GM18517 (cell line): ENCODE measurements at regions not wholly inside any gene's neighbourhood (a gene's known extent, or its start where the extent isn't known, plus 50 kb on each side); places are given as distances from the start of the nearest gene placed in this dataset.

ENCODE experiments used
- ATAC-seq: cut with Tn5 transposase; IDR thresholded peaks from one replicate; pipeline ENCODE4 v1.9.1; 2021; ENCODE audit warnings: mild to moderate bottlenecking, moderate library complexity; ENCODE audit not compliant: unreplicated experiment

DNA sequence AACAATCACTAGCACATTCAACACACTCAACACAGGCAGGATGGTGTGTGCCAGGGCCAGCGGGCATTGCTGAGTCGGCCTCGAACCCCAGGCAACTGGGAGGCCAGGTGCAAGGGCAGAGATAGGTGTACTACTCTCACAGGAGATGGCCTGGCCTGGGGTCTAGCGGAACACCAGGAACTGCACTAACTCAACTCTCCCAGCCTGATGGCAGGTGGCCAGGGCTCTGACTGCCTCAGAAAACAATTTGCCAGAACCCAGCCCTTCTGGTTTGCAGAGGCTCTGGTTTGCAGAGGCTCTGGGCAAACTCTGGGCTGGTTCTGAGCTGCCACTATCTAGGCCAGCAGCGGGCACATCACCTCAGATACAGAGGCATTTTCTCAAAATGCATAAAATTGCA lies 229.2 kb upstream of the CHRNA7 start:
- no peak for ATAC-seq

DNA sequence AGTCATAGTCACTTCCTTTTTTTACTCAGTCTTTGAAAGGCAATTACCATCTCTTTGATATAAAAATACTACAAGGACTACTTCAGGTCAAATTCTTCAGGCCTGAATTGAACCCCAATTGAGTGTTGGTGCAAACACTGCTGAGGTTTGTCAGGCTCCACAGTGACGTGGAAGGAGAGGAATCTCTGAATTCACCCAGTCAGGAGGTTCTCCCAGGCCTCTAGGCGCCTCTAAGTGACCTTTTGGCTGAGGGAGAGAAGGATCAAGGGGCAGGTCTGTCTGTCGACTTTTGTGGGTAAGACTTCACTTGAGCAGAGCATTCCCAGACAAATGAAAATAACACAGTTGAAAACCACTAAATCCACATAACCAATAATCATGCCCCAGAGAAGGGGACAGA lies 227.6 kb upstream of the CHRNA7 start:
- no peak for ATAC-seq

DNA sequence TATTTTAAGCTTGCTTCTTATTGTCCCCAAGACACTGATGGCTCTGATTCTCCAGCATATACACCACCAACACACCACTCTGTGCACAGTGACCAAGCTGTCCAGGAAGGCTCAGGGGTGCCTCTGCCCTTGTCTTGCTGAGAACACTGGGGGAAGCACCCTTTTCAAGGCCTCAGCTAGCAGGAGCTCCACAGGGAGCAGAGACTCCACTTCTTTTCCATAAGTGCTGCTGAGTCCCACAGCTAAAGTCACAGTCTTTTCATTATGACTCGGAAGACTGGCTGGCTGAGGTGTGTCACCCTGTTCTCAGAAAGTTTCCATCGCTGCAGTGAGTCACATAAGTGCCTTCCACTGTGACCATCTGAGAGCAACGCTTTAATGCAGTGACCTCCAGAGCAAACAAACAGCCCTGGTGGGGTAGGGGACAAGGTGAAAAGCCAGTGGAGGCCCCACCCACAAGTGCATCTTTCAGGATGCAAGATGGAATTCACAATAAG lies 226.9 kb upstream of the CHRNA7 start:
- no peak for ATAC-seq

DNA sequence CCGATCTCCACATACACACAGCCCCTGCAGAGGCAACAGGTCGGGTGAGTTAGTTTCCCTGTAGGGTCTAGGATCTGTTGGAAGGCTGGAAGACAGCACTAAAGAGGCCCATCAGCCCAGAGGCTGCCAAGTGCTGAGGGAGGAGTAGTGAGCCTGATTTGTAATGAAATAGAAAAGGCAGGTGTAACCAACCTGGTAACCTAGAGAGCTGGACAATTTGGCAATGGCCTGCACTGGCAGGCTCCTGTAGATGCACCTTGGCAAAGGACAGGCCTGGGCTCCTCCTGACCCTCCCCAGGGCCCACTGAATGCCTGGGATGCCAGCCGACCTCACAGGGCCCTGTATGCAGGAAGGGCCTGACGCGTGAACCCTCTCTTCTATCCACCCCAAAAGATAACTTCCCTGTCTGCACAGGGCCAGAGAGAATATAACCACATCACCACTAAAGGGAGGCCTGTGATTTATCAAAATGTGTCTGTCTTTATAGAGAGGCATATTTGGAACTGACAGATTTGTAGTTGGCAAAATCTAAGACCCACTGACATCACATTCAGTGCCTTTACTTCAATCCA lies 225.1 kb upstream of the CHRNA7 start:
- no peak for ATAC-seq

DNA sequence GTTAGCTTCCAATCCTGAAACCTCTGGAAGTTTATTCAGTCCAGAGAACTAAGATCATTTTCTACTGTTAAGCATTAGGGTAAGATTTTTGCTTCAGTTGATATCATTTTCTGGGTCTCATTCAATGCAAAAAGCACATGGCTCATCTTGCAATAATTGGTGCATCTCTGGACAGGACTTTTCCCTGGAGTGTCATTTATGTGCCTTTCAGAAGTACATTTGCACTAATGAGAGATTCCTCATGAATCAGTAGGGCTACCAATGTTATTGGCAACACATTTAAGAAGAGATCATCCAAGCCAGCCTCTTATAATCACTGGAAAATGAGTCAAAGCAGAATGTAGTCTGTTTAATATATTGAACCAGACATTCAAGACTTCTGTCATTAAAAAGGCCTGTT lies 224.2 kb upstream of the CHRNA7 start:
- ATAC-seq, result no peak

DNA sequence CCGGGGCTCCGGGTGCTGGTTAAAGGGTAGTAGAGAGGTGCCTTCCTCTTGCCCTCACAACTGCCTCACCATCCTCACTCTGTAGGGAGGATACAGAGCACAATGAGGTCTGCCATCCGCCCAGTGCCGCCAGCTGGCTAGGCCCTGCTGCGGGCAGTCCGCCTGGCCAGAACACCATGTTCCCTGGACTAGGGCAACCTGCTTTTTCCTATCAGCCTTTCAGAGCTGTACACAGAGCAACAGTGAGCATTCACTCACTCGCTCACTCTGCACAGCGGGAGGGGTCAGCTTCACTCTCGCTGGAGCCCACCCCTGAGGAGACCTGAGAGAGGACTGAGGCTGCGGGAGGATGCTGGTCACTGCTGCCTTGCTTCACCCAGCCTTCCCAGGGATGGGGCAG lies 218.7 kb upstream of the CHRNA7 start:
- ATAC-seq, result no peak

DNA sequence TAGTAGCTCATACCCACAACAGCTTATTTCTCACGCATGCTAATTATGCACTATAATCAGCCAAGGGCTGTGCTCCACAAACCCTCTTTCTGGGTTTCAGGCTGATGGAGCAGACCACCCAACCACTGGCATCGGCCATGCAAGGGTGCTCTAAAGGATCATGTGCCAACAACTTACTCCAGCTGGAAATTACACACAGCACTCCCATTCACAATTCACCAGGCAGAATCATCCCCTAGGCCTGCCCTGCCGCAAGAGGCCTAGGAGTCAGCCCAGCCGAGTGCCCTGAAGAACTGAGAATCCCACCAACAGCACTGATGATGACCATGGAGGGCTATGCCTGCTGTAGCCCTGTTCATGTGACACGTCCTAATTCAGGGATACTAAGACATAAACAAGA lies 216.2 kb upstream of the CHRNA7 start:
- no peak for ATAC-seq

DNA sequence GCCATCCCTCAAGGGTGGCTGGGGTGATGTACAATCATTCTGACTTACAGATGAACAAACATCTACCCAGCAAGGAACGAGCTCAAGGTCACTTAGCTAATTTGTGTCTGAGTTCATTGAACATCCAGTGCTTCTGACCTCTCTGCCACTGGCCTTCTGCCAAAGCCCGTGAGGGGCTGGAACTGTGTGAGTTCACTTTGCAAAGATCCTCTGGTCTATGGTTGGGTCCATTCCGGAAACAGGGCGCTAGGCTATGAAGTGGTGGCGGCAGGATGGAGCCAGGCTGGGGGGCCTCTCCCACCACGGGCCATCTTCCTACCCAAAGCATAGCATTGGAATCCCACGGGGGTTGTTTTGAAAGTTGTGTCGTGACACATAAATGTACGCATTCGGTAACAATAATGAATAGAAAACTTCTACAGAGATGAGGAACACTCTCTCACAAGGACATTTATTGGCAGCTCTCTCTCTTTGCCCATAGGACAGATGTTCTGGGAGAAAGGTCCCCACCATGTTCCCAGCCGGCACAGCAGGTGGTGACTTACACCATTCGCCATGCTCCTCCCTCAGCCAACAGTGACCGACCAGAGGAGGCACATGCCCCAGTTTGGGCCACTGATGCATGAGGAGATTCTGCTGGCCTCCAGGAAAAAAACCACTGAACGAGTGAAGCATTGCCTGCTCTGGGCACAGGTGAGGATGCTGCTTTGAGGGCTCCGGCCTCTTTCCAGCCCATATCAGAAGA lies 214.7 kb upstream of the CHRNA7 start:
- ATAC-seq, result no peak

DNA sequence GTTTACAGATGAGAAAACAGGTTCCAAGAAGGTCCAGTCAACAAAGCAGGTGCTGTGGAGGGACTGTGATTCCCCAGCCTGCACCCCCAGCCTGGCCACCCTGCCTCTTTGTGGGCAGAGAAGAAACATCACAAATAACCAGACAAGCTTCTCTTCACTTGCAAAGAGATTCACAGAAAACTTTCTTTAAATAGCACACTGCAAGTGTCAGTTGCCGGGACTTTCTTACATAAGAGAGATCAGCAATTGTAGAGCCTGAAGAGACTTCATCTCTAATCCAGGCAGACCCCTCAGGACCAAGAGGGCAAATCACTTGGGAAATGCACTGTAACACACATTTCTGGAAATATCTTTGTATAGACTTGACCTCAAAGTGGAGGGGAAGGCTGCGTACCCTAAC lies 207.9 kb upstream of the CHRNA7 start:
- ATAC-seq, result no peak

DNA sequence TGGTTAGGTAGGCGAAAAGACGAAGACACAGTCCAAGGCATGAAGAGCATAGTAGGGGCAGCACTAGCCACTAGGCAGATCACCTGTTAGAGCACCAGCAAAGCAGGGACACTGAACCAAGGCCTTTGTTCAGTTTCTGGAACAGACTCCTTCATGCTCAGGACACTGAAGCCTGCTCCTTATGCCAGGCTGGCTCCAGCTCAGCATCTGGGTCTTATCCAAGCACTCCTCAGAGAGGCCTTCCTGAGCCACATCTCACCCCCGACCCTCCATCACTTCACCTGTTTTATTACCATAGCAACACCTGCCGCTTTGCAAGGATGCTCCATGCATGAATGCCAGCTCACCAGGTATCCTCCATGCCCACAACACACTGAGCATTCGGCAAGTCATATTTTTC lies 206.3 kb upstream of the CHRNA7 start:
- no peak for ATAC-seq

DNA sequence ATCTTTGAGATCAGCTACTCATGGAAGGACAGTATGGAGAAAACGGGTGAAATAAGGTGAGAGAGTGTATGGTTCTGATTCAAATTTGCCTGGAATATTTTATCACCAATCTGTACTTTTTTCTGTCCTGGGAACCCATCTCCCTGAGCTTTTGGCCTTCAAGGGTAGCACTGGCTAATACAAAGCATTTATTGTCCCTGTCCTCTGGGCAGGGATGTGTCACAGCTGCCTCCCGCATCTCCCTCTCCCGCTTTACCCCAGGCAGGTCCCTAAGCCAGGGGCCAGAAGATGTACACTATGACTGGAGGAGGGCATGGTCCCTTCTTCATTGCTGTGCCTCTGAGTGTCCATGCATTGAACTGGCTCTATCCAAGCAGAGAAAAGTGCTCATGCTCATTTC lies 201.7 kb upstream of the CHRNA7 start:
- ATAC-seq, result no peak

DNA sequence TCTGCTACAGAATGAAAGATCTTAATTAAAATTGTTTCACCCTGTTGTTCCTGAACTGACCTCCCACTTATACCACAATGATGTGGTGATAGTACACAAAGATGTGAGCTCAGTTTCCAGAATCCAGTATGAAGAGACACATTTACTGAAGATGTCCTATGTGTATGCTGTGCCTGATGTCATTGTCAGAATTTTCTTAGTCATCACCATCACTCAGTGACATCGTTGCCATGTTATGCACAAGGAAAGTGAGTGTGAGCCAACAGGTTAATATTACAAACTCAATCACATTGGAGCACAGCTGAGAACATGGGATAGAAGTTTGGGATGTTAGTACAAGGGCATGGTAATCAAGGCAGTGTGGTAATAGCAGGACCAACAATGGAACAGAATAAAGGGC lies 199.7 kb upstream of the CHRNA7 start:
- no peak for ATAC-seq

DNA sequence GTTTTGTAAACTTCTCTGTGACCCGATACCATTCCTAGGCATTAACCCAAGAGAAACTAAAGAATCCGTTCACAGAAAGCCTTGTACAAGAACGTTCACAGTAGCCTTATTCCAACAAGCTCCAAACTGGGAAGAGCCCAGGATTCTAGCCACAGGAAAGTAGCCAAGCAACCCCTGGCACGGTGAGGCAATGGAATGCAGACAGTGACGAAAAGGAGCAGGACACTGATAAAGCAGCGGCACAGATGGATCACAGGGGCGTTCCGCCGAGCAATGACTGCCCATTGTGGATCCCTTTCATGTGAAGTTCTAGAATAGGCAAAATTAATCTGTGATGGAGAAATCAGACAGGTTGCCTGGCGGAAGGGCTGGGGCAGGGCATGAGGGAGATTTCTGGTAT lies 198.7 kb upstream of the CHRNA7 start:
- ATAC-seq, result no peak

DNA sequence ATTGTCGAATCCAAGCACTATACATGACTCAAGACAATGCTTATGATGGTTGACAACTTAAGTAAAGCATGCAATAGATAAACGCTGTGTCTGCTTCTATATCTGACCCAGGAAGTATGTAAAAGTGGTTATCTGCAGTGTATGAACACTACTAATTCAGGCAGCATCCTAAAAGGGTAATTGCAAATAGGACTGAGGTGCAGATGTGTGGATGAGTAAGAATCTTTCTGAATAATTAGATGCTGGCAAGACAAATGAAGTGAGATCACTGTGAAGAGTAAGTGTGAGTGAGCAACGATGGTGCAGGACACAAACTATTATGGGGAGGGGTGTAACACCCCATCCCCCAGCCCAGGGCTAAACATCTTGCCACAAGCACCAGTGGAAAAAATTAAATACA lies 195.7 kb upstream of the CHRNA7 start:
- no peak for ATAC-seq

DNA sequence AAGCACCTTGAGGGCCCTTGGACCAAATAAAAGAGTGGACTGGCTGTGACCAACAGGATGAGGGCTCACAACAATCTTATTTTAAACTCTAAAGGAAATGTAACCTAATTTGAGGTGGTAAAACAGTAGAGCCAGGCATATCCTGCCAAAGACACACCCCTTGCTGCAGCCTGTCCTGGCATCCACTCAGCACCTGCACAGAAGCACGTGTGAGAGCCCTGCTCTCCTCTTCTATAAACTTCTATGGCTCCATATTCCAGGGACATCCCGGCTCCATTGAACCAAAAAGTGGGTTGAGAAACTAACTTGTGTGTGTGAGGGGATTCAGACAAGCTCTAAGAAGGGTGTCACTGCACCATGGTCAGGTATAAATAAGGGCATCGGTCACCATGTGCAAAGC lies 190.9 kb upstream of the CHRNA7 start:
- no peak for ATAC-seq

DNA sequence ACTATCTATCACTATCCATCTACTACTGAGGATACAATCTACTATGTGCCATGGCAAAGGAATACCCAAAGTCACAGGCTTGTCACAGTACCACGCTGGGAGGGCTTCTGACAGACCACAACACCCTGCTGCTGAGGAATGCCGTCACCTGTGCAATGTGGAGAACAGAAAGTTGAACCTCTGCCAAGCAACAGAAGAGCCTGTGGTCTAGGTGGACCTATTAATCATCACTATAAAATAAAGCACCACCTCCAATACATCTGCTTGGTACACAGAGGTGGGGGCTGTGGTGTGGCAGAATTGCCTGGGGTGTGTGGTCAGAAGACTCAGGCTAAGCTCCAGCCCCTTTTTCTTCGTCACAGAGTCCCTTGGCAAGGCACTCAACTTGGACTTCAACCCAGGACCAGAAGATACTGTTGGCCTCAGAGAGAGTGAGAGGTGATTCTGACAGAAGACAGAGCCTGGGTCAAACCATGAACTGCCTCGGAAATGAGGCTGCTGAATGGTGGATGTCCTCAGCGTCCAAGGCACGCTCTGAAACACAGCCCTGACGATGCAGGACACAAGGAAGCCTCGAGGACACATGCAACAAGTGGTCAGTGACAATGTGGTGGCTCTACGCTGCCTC lies 189.4 kb upstream of the CHRNA7 start:
- no peak for ATAC-seq

DNA sequence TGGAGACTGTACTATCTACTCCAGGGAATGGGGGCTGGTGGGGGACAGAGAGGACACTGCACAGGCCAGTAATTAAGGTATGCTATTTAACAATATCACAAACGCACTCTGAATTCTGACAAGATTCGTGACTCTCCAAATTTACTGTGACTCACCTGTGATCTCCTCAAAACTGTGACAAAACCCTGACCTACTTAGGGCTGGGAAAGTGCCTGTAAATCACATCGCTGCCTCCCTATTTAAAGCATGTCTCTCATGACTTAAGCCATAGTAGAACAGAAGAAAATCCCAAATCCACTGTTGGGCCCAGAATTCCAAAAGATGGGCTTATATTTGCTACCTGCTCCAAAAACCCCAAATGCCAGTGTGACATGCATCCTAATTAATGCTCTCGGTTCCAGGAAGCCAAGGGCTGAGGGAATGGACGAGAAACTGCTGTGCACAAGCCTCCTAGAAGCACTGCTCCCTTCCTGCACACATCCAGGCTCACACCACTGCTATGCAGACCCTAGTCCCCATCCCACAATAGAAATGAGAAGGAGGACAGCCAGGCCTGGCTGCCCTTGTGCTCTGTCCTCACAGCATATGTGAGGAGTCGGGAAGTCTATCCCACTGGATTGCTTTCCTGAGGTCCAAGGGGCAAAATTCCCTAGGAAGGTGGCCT lies 187.7 kb upstream of the CHRNA7 start:
- no peak for ATAC-seq

DNA sequence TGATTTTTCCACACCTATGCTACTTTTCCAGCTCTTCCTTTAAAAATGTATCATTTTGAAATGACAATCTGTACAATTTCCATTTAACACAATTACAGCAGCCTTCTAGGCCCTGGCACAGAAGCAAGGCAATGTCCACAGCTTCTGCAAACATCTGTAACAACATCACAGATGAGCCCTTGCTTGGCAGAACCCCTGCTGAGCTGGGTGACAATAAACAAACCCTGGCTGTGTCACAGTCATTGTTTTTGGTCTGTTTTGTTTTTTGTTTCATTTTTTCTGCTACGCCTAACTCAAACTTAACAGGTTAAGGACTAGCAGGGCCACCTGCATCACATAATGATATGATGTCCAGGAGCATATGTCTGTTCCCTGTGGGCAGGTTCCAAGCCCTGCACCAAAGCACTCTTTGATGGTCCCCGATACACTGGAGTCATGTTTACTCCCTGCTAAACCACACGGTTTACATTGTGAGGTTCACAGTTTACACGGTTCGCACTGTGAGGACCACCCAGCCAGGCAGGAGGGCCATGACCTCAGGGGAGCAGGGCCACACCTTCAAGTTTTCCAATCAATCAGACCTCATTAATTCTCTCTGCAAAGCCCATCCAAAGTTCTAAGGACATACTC lies 186.8 kb upstream of the CHRNA7 start:
- no peak for ATAC-seq

DNA sequence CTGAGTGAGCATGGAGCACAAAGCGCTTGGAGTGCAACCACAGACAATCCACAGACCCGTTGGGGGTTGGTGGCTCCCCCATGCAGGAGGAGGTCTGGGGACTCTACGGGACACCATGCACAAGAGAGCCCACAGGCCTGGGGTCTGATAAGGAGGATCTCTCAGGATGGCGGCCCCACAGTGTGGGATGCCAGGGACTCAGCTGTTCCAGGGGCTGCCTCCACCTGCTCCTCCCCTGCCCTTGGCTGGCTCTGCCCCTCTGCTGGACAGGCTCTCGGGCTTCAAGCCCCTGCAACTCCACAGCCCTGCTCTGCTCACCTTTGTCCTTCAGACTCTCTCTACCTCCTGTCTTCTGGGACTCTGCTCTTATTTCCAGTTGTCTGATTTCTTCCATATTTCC lies 184.5 kb upstream of the CHRNA7 start:
- no peak for ATAC-seq

DNA sequence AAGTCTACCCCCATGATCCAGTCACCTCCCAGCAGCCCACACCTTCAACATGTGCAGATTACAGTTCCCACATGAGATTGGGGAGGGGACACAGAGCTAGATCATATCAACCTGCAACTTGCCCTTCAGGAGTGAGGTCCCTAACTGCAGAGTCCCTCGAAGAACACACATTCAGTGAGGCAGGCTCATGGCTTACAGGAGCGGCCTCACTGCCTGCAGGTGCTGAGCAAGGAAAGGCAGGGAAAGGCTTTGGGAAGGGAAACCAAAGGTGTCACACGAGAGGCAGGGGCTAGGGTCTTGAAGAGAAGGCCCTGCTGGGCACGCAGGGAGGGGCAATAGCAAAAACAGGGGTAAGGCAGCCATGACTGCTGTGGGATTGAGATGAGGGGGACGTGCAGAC lies 182.4 kb upstream of the CHRNA7 start:
- no peak for ATAC-seq

DNA sequence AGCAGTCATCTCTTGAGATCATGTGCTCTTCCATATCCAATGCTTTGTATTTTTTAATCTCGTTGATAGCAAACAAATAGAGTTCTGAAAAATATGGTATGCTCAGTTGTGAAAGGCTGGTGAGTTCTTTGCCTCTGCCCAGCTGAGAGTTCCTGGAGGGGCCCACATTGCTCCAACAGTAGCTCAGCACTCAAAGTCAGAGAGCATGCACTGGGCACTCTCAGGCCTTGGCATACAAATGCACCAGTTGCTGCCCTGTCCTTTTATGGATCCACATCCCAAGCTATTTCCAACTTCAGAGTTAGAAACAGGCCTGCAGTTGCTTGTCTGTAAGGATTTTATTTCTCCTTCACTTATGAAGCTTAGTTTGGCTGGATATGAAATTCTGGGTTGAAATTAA lies 181.7 kb upstream of the CHRNA7 start:
- ATAC-seq, result no peak
